ENCODE measurements at regions not wholly inside any gene's neighbourhood (a gene's known extent, or its start where the extent isn't known, plus 50 kb on each side); places are given as distances from the start of the nearest gene placed in this dataset.

DNA sequence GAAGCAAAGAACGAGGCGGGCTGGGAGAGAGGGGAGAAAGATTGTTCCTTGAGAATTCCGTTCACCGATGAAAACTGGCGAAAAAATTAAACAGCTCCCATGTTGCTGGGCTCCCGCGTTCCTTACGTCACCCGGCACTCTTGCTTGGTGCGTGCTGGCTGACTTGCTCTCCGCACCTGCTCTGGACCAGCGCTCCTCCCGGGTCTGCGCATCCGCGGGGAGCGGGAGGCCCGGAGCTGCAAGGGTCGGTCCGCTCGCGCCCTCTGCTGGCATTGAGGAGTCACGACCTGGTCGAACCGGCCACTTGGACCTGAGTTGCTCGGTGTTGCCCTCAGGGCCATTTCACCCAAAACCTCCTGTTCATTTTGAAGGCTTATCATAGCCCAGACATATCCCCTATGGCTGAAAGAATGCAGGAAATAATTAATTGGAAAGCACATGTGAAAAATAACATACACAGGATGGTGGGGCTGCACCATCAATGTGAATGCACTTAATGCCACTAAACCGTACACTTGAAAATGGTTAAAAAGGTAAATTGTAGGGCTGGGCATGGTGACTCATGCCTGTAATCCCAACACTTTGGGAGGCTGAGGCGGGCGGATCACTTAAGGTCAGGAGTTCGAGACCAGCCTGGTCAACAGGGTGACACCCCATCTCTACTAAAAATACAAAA lies 98.9 kb upstream of the BACE2 start:
- TF ChIP-seq, protein P1, sequence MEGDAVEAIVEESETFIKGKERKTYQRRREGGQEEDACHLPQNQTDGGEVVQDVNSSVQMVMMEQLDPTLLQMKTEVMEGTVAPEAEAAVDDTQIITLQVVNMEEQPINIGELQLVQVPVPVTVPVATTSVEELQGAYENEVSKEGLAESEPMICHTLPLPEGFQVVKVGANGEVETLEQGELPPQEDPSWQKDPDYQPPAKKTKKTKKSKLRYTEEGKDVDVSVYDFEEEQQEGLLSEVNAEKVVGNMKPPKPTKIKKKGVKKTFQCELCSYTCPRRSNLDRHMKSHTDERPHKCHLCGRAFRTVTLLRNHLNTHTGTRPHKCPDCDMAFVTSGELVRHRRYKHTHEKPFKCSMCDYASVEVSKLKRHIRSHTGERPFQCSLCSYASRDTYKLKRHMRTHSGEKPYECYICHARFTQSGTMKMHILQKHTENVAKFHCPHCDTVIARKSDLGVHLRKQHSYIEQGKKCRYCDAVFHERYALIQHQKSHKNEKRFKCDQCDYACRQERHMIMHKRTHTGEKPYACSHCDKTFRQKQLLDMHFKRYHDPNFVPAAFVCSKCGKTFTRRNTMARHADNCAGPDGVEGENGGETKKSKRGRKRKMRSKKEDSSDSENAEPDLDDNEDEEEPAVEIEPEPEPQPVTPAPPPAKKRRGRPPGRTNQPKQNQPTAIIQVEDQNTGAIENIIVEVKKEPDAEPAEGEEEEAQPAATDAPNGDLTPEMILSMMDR (IDR thresholded peaks at IDR 0.05): peak; percentile 63 to 76 (median 72)
- Histone ChIP-seq H3K4me3 (peak overlapping the region; percentile 37 to 45), H3K27me3 (no peaks in the 10 kb centered on the region), H3K27ac (no peak overlapping the region), H3K4me1 (no peaks in the 10 kb centered on the region), H3K9me3 (no peaks in the 10 kb centered on the region), H3K36me3 (no peaks in the 10 kb centered on the region)
- intact Hi-C loops (cut with DNase I): loop anchor here (5.0 kb wide), 1 partner anchor 922 kb away; no protein-coding TSS in a partner anchor
- peak in 1 of 2 donors; percentile 80 for DNase-seq (ENCODE audit: low spot score in 2 of 2)

DNA sequence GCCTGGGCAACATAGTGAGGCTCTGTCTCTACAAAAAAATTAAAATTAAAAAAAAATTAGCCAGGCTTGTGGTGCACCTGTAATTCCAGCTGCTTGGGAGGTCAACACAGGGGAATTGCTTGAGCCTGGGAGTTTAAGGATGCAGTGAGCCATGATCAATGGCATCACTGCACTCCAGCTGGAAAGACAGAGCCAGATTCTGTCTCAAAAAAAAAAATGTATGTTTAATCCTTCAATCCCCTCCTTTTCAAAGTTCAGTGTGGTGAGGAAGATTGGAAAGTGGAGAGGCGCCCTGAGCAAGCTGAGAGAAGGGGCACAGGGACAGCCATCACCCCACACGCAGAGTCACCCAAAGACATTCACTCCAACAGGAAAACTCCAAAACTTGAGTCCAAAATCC lies 97.7 kb upstream of the BACE2 start:
- intact Hi-C loops (cut with DNase I): no loop called here
- no peaks in the 10 kb centered on the region for H3K27me3 ChIP-seq
- H3K36me3 ChIP-seq: no peaks in the 10 kb centered on the region
- no peak for DNase-seq (ENCODE audit: low spot score in 2 of 2)
- TF ChIP-seq, protein P1 (IDR thresholded peaks at IDR 0.05): no peak
- H3K27ac ChIP-seq: no peak overlapping the region
- H3K4me3 ChIP-seq: no peak overlapping the region
- H3K9me3 ChIP-seq: no peaks in the 10 kb centered on the region
- no peaks in the 10 kb centered on the region for H3K4me1 ChIP-seq

DNA sequence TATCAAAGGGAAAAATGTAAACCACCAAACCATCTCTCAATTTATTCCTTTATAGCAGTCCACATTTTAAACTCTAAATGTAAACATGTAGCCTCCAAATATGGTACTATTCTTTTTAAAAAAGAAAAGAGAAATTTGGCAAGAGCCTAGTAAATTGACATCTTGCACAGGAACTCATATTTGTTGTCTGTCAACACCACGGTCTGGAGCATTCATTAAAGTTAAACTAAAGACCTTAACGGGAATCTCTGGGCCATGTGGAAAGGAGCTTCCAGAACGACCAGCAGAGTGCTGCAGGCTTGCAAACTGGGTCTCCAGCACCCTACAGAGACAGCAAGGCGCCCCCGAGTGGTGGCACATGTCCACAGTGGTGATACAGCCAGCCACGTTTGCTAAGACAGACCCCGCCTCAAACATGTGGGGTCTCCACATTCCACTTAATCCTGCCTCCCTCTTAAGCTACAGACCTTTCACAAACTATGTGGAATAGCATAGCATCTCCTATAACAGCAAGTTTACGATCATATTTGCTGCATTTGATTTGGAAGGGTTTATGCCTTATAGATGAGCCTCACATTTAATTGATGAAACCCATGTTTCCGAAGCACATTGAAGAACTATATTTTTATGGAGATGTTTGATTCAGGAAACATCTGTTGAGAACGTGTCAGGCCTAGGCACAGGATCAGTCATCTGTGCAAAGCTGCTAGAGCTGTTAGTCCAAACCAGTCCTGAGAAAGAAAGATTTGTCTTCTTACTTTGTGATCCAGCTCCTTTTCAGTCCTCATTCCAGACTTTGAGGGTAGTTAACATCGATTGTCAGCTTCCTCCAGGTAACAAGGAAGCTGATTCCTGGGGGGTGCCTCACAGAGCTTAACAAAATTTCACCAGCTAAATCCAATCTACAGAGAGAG lies 96.4 kb upstream of the BACE2 start:
- Histone ChIP-seq H3K36me3 (no peaks in the 10 kb centered on the region), H3K9me3 (no peaks in the 10 kb centered on the region), H3K27me3 (no peaks in the 10 kb centered on the region), H3K27ac (no peak overlapping the region), H3K4me3 (no peak overlapping the region), H3K4me1 (no peaks in the 10 kb centered on the region)
- TF ChIP-seq, protein P1 (IDR thresholded peaks at IDR 0.05): no peak
- DNase-seq (ENCODE audit: low spot score in 2 of 2): no peak
- intact Hi-C loops (cut with DNase I): no loop called here

DNA sequence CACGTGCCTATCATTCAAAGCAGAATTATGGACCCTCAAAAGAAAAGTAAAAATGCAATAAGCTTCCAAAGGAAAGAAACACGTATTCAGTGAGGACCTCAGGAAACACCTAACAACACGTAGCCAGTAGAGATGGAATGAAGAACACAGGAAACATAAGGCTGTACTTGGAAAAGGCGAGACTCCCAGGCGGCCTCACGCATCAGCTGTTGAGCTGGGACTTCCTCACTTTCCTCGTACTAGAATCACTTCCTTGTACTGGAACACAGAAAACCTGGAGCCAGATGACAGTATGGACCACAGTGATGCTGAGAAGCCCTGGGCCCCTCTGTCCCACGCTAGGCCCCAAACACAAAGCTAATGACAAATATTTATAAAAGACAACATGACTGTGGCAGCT lies 94.4 kb upstream of the BACE2 start:
- Histone ChIP-seq H3K36me3 (no peaks in the 10 kb centered on the region), H3K4me3 (no peak overlapping the region), H3K27me3 (no peaks in the 10 kb centered on the region), H3K27ac (no peak overlapping the region), H3K4me1 (no peaks in the 10 kb centered on the region), H3K9me3 (no peaks in the 10 kb centered on the region)
- intact Hi-C loops (cut with DNase I): no loop called here
- TF ChIP-seq, protein P1 (IDR thresholded peaks at IDR 0.05): no peak
- no peak for DNase-seq (ENCODE audit: low spot score in 2 of 2)

DNA sequence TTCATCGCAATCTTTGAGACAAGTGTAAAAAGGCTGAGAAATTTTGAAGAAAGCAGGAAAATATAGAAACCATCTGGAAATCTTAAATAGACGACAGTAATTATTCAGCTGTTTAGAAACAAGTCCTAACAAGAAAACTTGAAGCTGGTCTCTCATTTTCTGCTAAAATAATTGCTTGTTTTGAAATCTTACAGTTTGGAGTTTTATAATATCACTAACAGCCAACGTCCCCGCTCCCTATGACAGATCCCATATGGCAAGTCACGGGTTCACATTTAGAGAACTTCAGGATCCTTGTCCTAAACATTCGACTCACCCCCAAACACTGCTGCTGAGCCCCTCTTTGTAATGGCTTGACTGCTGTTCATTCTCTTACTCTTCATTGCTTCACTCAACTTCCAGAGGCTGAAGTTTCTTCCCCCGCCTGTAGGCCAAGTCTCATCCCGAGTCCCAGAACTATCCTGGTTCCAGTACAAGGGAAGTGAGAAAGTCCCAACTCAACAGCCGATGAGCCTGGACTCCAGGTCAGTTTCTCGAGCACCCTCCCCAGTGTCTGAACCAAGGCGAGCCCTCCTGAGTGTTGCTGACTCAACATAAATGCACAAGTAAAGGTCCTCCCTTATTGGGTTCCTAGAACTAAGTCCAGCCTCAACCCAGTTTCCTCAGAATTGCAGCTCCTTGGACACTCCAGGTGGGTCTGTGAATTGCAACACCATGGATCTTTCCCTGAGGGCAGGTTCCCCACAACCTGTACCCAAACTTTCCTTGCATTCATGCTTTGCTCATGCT lies 93.4 kb upstream of the BACE2 start:
- Histone ChIP-seq H3K27ac (no peak overlapping the region), H3K36me3 (no peaks in the 10 kb centered on the region), H3K4me1 (no peaks in the 10 kb centered on the region), H3K4me3 (no peak overlapping the region), H3K9me3 (no peaks in the 10 kb centered on the region), H3K27me3 (no peaks in the 10 kb centered on the region)
- DNase-seq (ENCODE audit: low spot score in 2 of 2): no peak
- intact Hi-C loops (cut with DNase I): no loop called here
- TF ChIP-seq, protein P1 (IDR thresholded peaks at IDR 0.05): no peak
